ENCODE measurements at regions not wholly inside any gene's neighbourhood (a gene's known extent, or its start where the extent isn't known, plus 50 kb on each side); places are given as distances from the start of the nearest gene placed in this dataset.
A peak's percentile ranks its signal among the peaks of the same experiment; 100 is the strongest.

DNA sequence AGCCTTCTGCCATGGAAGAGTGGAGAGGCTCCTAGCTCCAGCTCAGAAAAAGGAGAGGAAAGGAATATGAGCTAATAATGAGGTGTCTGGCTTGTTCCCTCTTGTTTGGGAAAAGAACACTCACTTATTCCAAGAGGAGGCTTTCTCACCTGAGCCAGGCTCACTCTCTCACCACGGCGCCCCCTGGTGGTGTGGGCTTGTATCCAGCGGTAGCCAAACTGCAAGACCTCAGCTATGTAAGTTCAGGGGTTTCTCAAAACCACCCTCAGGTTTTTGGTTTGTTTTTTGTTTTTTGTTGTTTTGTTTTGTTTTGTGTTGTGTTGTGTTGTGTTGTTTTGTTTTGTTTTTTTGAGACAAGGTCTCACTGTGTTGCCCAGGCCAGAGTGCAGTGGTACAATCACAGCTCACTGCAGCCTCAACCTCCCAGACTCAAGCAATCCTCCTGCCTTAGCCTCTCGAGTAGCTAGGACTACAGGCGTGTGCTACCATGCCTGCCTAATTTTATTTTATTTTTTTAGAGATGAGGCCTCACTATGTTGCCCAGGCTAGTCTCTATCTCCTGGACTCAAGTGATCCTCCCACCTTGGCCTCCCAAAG lies 124.0 kb downstream of the TMEM130 start:
- H3K18ac ChIP-seq (ENCODE audit: low read length): no peak overlapping the region
- H3K4ac ChIP-seq (ENCODE audit: low read length): no peak overlapping the region
- H3K27me3 ChIP-seq (ENCODE audit: control insufficient read depth in 3 of 3, insufficient read depth in 3 of 3, low read depth in 1 of 3, low read length in 3 of 3): no peaks in the 10 kb centered on the region
- no peak overlapping the region for H3K4me2 ChIP-seq (ENCODE audit: insufficient read depth, low read length, poor library complexity, severe bottlenecking)
- no peak overlapping the region for H2BK5ac ChIP-seq (ENCODE audit: low read length)
- no peak overlapping the region for H2BK15ac ChIP-seq (ENCODE audit: low read length)
- H3K23ac ChIP-seq (ENCODE audit: low read depth, low read length, poor library complexity): no peak overlapping the region
- H3K79me1 ChIP-seq (ENCODE audit: low read depth, low read length): no peaks in the 10 kb centered on the region
- no peak overlapping the region for H3K14ac ChIP-seq (ENCODE audit: low read length)
- no peak overlapping the region for H4K8ac ChIP-seq (ENCODE audit: low read depth, low read length)
- H2BK12ac ChIP-seq (ENCODE audit: low read length): no peak overlapping the region
- no peak overlapping the region for H3K4me3 ChIP-seq (ENCODE audit: low read length in 2 of 2)
- WGBS, 2 donors (ENCODE audit: extremely low coverage in 2 of 2, insufficient read length in 2 of 2, insufficient replicate concordance in 1 of 2): no CpG with 5 or more reads among the region's 5 CpGs
- no peaks in the 10 kb centered on the region for H3K4me1 ChIP-seq (ENCODE audit: control insufficient read depth in 2 of 2, insufficient read depth in 1 of 2, low read depth in 1 of 2, low read length in 2 of 2)
- H3K9ac ChIP-seq (ENCODE audit: low read depth, low read length, poor library complexity): no peak overlapping the region
- no peak overlapping the region for H4K91ac ChIP-seq (ENCODE audit: low read depth, low read length, poor library complexity)
- H3K27ac ChIP-seq (replicated peaks; ENCODE audit: low read length): no peak overlapping the region
- H2AFZ ChIP-seq (ENCODE audit: low read length): no peak overlapping the region
- peaks cover 0 to 4% of the 10 kb centered on the region in 2 donors for H3K9me3 ChIP-seq (replicated peaks in 1 of 2; ENCODE audit: control insufficient read depth in 2 of 2, insufficient read depth in 1 of 2, low read depth in 1 of 2, low read length in 2 of 2)
- DNase-seq (ENCODE audit: low spot score): peak; percentile 76
- H3K36me3 ChIP-seq (replicated peaks in 1 of 2; ENCODE audit: control insufficient read depth in 2 of 2, insufficient read depth in 2 of 2, low read length in 2 of 2): no peaks in the 10 kb centered on the region
- H2BK120ac ChIP-seq (ENCODE audit: low read depth, low read length): no peak overlapping the region
- no peak overlapping the region for H2AK5ac ChIP-seq (ENCODE audit: low read depth, low read length)

DNA sequence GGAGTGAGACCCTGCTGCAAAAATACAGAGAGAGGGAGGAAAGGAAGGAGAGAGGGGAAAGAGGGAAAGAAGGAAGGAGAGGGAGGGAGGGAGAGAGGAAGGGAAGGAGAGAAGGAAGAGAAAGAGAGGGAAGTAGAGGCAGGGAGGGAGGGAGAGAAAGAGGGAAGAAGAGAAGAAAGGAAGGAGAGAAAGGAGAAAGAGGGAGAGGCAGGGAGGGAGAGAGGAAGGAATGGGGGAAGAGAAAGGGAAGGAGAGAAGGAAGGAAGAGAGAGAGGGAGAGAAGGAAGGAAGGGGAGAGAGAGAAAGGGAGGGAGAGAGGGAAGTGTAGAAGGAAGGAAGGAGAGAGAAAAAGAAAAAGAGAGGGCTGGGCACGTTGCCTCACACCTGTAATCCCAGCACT lies 121.7 kb downstream of the TMEM130 start:
- no peak for DNase-seq (ENCODE audit: low spot score)
- Histone ChIP-seq H3K14ac (ENCODE audit: low read length) (no peak overlapping the region), H2BK12ac (ENCODE audit: low read length) (no peak overlapping the region), H3K4me2 (ENCODE audit: insufficient read depth, low read length, poor library complexity, severe bottlenecking) (no peak overlapping the region), H3K27me3 (ENCODE audit: control insufficient read depth in 3 of 3, insufficient read depth in 3 of 3, low read depth in 1 of 3, low read length in 3 of 3) (no peaks in the 10 kb centered on the region), H3K9me3 (replicated peaks in 1 of 2; ENCODE audit: control insufficient read depth in 2 of 2, insufficient read depth in 1 of 2, low read depth in 1 of 2, low read length in 2 of 2) (peaks cover under 1 to 4% of the 10 kb centered on the region in 2 donors), H3K4me1 (ENCODE audit: control insufficient read depth in 2 of 2, insufficient read depth in 1 of 2, low read depth in 1 of 2, low read length in 2 of 2) (no peaks in the 10 kb centered on the region), H3K79me1 (ENCODE audit: low read depth, low read length) (no peaks in the 10 kb centered on the region), H3K27ac (replicated peaks; ENCODE audit: low read length) (no peak overlapping the region), H3K4ac (ENCODE audit: low read length) (no peak overlapping the region), H4K91ac (ENCODE audit: low read depth, low read length, poor library complexity) (no peak overlapping the region), H2BK120ac (ENCODE audit: low read depth, low read length) (no peak overlapping the region), H2AFZ (ENCODE audit: low read length) (no peak overlapping the region), H2BK5ac (ENCODE audit: low read length) (no peak overlapping the region), H3K9ac (ENCODE audit: low read depth, low read length, poor library complexity) (no peak overlapping the region), H2AK5ac (ENCODE audit: low read depth, low read length) (no peak overlapping the region), H2BK15ac (ENCODE audit: low read length) (no peak overlapping the region), H3K36me3 (replicated peaks in 1 of 2; ENCODE audit: control insufficient read depth in 2 of 2, insufficient read depth in 2 of 2, low read length in 2 of 2) (no peaks in the 10 kb centered on the region), H3K4me3 (ENCODE audit: low read length in 2 of 2) (no peak overlapping the region), H4K8ac (ENCODE audit: low read depth, low read length) (no peak overlapping the region), H3K18ac (ENCODE audit: low read length) (no peak overlapping the region), H3K23ac (ENCODE audit: low read depth, low read length, poor library complexity) (no peak overlapping the region)
- no CpG with 5 or more reads among the region's 1 CpG for WGBS, 2 donors (ENCODE audit: extremely low coverage in 2 of 2, insufficient read length in 2 of 2, insufficient replicate concordance in 1 of 2)

GRCh38 chr7:98753176-98753575 lies 116.6 kb downstream of the TMEM130 start:
- Histone ChIP-seq H3K4me3 (ENCODE audit: low read length in 2 of 2) (no peak overlapping the region), H4K8ac (ENCODE audit: low read depth, low read length) (no peak overlapping the region), H2BK120ac (ENCODE audit: low read depth, low read length) (no peak overlapping the region)

GRCh38 chr7:98753989-98754479 lies 115.8 kb downstream of the TMEM130 start:
- WGBS, 2 donors (ENCODE audit: extremely low coverage in 2 of 2, insufficient read length in 2 of 2, insufficient replicate concordance in 1 of 2): no CpG with 5 or more reads among the region's 6 CpGs
- H3K36me3 ChIP-seq (replicated peaks in 1 of 2; ENCODE audit: control insufficient read depth in 2 of 2, insufficient read depth in 2 of 2, low read length in 2 of 2): no peaks in the 10 kb centered on the region
- H3K14ac ChIP-seq (ENCODE audit: low read length): no peak overlapping the region
- no peak overlapping the region for H3K27ac ChIP-seq (replicated peaks; ENCODE audit: low read length)
- no peak overlapping the region for H3K4ac ChIP-seq (ENCODE audit: low read length)
- no peak overlapping the region for H3K4me2 ChIP-seq (ENCODE audit: insufficient read depth, low read length, poor library complexity, severe bottlenecking)
- peak overlapping the region; percentile 67 for H3K23ac ChIP-seq (ENCODE audit: low read depth, low read length, poor library complexity)
- no peak overlapping the region for H3K4me3 ChIP-seq (ENCODE audit: low read length in 2 of 2)
- H2BK120ac ChIP-seq (ENCODE audit: low read depth, low read length): no peak overlapping the region
- H3K79me1 ChIP-seq (ENCODE audit: low read depth, low read length): no peaks in the 10 kb centered on the region
- no peak overlapping the region for H3K9ac ChIP-seq (ENCODE audit: low read depth, low read length, poor library complexity)
- no peak overlapping the region for H2AK5ac ChIP-seq (ENCODE audit: low read depth, low read length)
- no peak overlapping the region for H2BK5ac ChIP-seq (ENCODE audit: low read length)
- peak overlapping the region; percentile 74 for H3K18ac ChIP-seq (ENCODE audit: low read length)
- no peak overlapping the region for H2BK12ac ChIP-seq (ENCODE audit: low read length)
- H4K91ac ChIP-seq (ENCODE audit: low read depth, low read length, poor library complexity): no peak overlapping the region
- no peak overlapping the region for H2BK15ac ChIP-seq (ENCODE audit: low read length)
- no peaks in the 10 kb centered on the region for H3K4me1 ChIP-seq (ENCODE audit: control insufficient read depth in 2 of 2, insufficient read depth in 1 of 2, low read depth in 1 of 2, low read length in 2 of 2)
- H2AFZ ChIP-seq (ENCODE audit: low read length): peak overlapping the region; percentile 52
- no peak overlapping the region for H4K8ac ChIP-seq (ENCODE audit: low read depth, low read length)
- DNase-seq (ENCODE audit: low spot score): peak; percentile 37
- no peaks in the 10 kb centered on the region for H3K27me3 ChIP-seq (ENCODE audit: control insufficient read depth in 3 of 3, insufficient read depth in 3 of 3, low read depth in 1 of 3, low read length in 3 of 3)
- H3K9me3 ChIP-seq (replicated peaks in 1 of 2; ENCODE audit: control insufficient read depth in 2 of 2, insufficient read depth in 1 of 2, low read depth in 1 of 2, low read length in 2 of 2): peaks cover 0 to 3% of the 10 kb centered on the region in 2 donors

More at GRCh38 chr7:98753176-98753575, 116.6 kb downstream of the TMEM130 start:
- H3K4me2 ChIP-seq (ENCODE audit: insufficient read depth, low read length, poor library complexity, severe bottlenecking): no peak overlapping the region
- H2BK12ac ChIP-seq (ENCODE audit: low read length): no peak overlapping the region
- no peak overlapping the region for H2BK5ac ChIP-seq (ENCODE audit: low read length)
- H3K14ac ChIP-seq (ENCODE audit: low read length): no peak overlapping the region
- peak overlapping the region; percentile 43 for H2AK5ac ChIP-seq (ENCODE audit: low read depth, low read length)
- no peak overlapping the region for H3K27ac ChIP-seq (replicated peaks; ENCODE audit: low read length)
- peak overlapping the region; percentile 3 for H3K23ac ChIP-seq (ENCODE audit: low read depth, low read length, poor library complexity)
- no peaks in the 10 kb centered on the region for H3K36me3 ChIP-seq (replicated peaks in 1 of 2; ENCODE audit: control insufficient read depth in 2 of 2, insufficient read depth in 2 of 2, low read length in 2 of 2)
- H3K9me3 ChIP-seq (replicated peaks in 1 of 2; ENCODE audit: control insufficient read depth in 2 of 2, insufficient read depth in 1 of 2, low read depth in 1 of 2, low read length in 2 of 2): peaks cover 0 to 3% of the 10 kb centered on the region in 2 donors
- H2AFZ ChIP-seq (ENCODE audit: low read length): no peak overlapping the region
- DNase-seq (ENCODE audit: low spot score): no peak
- no peak overlapping the region for H3K9ac ChIP-seq (ENCODE audit: low read depth, low read length, poor library complexity)
- H3K79me1 ChIP-seq (ENCODE audit: low read depth, low read length): no peaks in the 10 kb centered on the region
- H3K4ac ChIP-seq (ENCODE audit: low read length): peak overlapping the region; percentile 77
- no peaks in the 10 kb centered on the region for H3K4me1 ChIP-seq (ENCODE audit: control insufficient read depth in 2 of 2, insufficient read depth in 1 of 2, low read depth in 1 of 2, low read length in 2 of 2)
- H4K91ac ChIP-seq (ENCODE audit: low read depth, low read length, poor library complexity): peak overlapping the region; percentile 94
- H3K27me3 ChIP-seq (ENCODE audit: control insufficient read depth in 3 of 3, insufficient read depth in 3 of 3, low read depth in 1 of 3, low read length in 3 of 3): no peaks in the 10 kb centered on the region
- peak overlapping the region; percentile 7 for H2BK15ac ChIP-seq (ENCODE audit: low read length)
- no CpG with 5 or more reads among the region's 7 CpGs for WGBS, 2 donors (ENCODE audit: extremely low coverage in 2 of 2, insufficient read length in 2 of 2, insufficient replicate concordance in 1 of 2)
- peak overlapping the region; percentile 44 for H3K18ac ChIP-seq (ENCODE audit: low read length)
